ENCODE measurements at regions not wholly inside any gene's neighbourhood (a gene's known extent, or its start where the extent isn't known, plus 50 kb on each side); places are given as distances from the start of the nearest gene placed in this dataset.

DNA sequence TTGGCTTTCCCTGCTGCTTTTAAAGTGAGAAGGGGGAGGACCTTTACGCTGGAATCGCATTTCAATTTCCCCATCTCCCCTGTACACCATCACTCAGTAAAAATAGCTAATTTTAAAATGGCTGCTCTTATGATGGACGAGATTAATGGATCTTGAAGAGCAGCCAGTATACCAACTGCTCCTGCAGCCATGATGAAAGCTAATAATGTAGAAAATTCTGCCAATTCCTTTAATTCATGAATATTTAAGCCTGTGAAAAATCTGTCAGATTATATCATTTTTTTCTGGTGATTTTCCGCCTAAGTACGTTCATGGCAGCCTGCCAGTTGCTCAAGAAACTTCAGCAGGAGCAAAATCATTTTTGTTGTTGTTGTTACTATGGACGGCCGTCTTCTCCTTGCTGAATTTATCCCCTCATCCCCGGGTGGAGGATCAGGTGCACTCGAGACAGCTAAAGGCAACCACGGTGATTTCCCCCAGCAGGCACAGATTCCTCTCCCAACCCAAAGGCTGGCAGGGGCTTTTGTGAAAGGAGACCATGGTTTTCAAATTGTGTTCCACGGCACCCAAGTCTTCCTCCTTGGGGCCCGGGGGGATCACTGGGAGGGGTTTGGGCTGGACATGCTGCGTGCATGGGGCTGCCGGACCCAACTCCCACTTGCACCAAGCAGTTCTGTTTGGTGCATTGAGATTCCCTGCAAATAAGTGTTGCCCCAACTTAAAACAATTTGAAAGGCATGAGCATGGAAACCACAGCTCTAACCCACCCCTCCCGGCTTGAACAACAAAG lies 289.6 kb downstream of the UACA start:
- Histone ChIP-seq H3K9me3 (no peaks in the 10 kb centered on the region), H3K4me1 (peaks cover 0 to 37% (median 14%) of the 10 kb centered on the region in 12 donors), H3K27me3 (peaks cover 0 to 7% (median 0%) of the 10 kb centered on the region in 9 donors), H3K4me3 (peak overlapping the region in 1 of 12 donors; percentile 22), H3K36me3 (no peaks in the 10 kb centered on the region), H3K27ac (peak overlapping the region in 5 of 12 donors; percentile 13 to 94 (median 64))
- intact Hi-C loops (cut with DNase I) = loop anchor here in 1 of 10 donors (2.0 kb wide), 1 partner anchor 51 kb away; no protein-coding TSS in a partner anchor
- TF ChIP-seq, protein P1, sequence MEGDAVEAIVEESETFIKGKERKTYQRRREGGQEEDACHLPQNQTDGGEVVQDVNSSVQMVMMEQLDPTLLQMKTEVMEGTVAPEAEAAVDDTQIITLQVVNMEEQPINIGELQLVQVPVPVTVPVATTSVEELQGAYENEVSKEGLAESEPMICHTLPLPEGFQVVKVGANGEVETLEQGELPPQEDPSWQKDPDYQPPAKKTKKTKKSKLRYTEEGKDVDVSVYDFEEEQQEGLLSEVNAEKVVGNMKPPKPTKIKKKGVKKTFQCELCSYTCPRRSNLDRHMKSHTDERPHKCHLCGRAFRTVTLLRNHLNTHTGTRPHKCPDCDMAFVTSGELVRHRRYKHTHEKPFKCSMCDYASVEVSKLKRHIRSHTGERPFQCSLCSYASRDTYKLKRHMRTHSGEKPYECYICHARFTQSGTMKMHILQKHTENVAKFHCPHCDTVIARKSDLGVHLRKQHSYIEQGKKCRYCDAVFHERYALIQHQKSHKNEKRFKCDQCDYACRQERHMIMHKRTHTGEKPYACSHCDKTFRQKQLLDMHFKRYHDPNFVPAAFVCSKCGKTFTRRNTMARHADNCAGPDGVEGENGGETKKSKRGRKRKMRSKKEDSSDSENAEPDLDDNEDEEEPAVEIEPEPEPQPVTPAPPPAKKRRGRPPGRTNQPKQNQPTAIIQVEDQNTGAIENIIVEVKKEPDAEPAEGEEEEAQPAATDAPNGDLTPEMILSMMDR (IDR thresholded peaks at IDR 0.05) = no peak
- TF ChIP-seq POLR2A (IDR thresholded peaks at IDR 0.05) = no peak
- DNase-seq = no peak
- no peak for ATAC-seq
- 63 to 70% (median 65%) methylated on average over 15 of the region's 15 CpGs for WGBS, 4 donors

DNA sequence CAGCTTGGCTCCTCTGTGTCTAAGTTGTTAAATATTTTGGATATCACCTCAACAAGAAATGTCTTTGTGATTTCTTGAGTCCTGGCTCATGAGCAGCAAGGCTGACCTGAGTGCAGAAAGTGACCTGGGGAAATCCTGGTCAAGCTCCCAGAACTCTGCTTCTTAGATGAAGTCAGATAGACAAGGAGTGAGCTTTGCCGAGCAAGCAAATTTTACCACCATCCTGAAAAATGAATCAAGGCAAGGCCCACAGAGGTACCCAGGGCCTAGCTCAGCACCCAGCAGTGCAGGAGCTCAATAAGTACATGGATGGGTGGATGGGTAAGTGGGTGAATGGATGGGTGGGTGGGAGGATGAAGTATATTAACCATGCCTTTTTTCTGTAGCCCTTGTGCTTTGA lies 291.8 kb downstream of the UACA start:
- H3K9me3 ChIP-seq = no peaks in the 10 kb centered on the region
- no peak overlapping the region for H3K4me3 ChIP-seq
- DNase-seq (no peak), ATAC-seq (no peak)
- TF ChIP-seq POLR2A (IDR thresholded peaks at IDR 0.05) = no peak
- TF ChIP-seq, protein P1 (IDR thresholded peaks at IDR 0.05) = no peak
- WGBS, 4 donors = 0 to 98% (median 22%) methylated on average over 1 of the region's 1 CpG
- no peak overlapping the region for H3K27ac ChIP-seq
- intact Hi-C loops (cut with DNase I) = no loop called here
- no peaks in the 10 kb centered on the region for H3K36me3 ChIP-seq
- peaks cover 0 to 27% (median 14%) of the 10 kb centered on the region in 12 donors for H3K4me1 ChIP-seq
- H3K27me3 ChIP-seq = peaks cover 0 to 19% (median 0%) of the 10 kb centered on the region in 9 donors

DNA sequence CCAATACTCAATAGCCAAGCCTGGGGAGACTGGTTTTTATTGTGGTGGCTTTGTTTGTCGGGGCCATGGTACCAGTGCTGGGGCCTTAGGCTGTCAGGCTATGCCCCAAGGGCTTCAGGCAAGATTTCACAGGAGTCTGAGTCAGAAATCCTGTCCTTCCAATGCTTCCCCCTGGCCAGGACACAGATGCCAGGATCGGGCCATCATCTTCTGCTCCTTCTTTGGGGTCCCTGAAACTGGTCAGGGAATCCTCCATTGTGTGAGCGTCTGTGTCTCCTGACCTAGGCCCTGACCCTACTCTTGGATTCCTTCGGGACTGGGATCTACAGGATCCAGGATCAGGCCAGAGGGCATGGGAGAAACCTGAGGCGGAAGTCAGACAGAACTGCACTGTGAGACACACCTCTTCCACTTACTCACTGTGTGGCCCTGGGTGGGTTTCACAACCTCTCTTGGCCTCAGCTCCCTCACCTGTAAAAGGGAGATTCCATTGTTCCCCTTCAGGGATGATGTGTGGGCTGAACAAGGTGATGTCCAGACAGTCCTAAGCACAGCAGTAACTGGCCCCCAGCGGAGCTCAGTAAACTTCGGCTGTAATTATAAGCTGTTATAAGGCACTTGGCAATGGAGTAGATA lies 292.7 kb downstream of the UACA start:
- Histone ChIP-seq H3K27ac (no peak overlapping the region), H3K4me3 (no peak overlapping the region), H3K36me3 (no peaks in the 10 kb centered on the region), H3K9me3 (no peaks in the 10 kb centered on the region), H3K27me3 (peaks cover 0 to 19% (median 0%) of the 10 kb centered on the region in 9 donors), H3K4me1 (peaks cover 0 to 24% (median 14%) of the 10 kb centered on the region in 12 donors)
- no peak for DNase-seq
- no peak for TF ChIP-seq POLR2A (IDR thresholded peaks at IDR 0.05)
- TF ChIP-seq, protein P1 (IDR thresholded peaks at IDR 0.05) = no peak
- WGBS, 4 donors = 86 to 97% (median 95%) methylated on average over 6 to 7 of the region's 7 CpGs
- intact Hi-C loops (cut with DNase I) = no loop called here
- ATAC-seq = no peak

Data from heart left ventricle (tissue), 16 donors.